Thoracic aorta (tissue), 2 donors: ENCODE measurements at regions not wholly inside any gene's neighbourhood (a gene's known extent, or its start where the extent isn't known, plus 50 kb on each side); places are given as distances from the start of the nearest gene placed in this dataset.

Source experiments
- ATAC-seq: fragments of 150-250 bp; one replicate; pipeline ENCODE4 v1.8.0; 2017; ENCODE audit warnings: low read depth; ENCODE audit not compliant: insufficient number of reproducible peaks, low FRiP score
- DNase-seq: peaks from one replicate; pipeline ENCODE4 v3.0.0-alpha.2; 2020; ENCODE audit warnings: low spot score
- H3K27ac ChIP-seq, 2 donors: fragments of 200-600 bp; sonication (generic); 1 replicate in 1 of 2; 2 replicates in 1 of 2; pipeline ENCODE4 v1.5.1; 2016; ENCODE audit warnings: mild to moderate bottlenecking in 2 of 2, moderate library complexity in 2 of 2
- H3K27me3 ChIP-seq: fragments of 200-600 bp; sonication (generic); replicated peaks from 2 replicates; pipeline ENCODE4 v1.6.0; 2016; ENCODE audit warnings: mild to moderate bottlenecking; ENCODE audit not compliant: insufficient read depth
- H3K36me3 ChIP-seq: fragments of 200-600 bp; sonication (generic); one replicate; pipeline ENCODE4 v1.5.1; 2016
- H3K4me1 ChIP-seq, 2 donors: fragments of 200-600 bp; sonication (generic); 1 replicate in 1 of 2; 2 replicates in 1 of 2; pipeline versions ENCODE4 v1.5.1 to v1.6.0; 2016; ENCODE audit warnings: low read depth in 2 of 2, mild to moderate bottlenecking in 1 of 2; ENCODE audit not compliant: control insufficient read depth in 1 of 2
- H3K4me3 ChIP-seq: fragments of 200-600 bp; sonication (generic); 2 replicates; pipeline ENCODE4 v1.5.1; 2016; ENCODE audit warnings: mild to moderate bottlenecking
- H3K9me3 ChIP-seq: fragments of 200-600 bp; sonication (generic); 2 replicates; pipeline ENCODE4 v1.5.1; 2016
- TF ChIP-seq, protein P1 (sequence below): fragments of 200-600 bp; sonication (generic); IDR thresholded peaks from one replicate; pipeline ENCODE4 v1.5.1; 2019; ENCODE audit warnings: antibody characterized with exemption

DNA sequence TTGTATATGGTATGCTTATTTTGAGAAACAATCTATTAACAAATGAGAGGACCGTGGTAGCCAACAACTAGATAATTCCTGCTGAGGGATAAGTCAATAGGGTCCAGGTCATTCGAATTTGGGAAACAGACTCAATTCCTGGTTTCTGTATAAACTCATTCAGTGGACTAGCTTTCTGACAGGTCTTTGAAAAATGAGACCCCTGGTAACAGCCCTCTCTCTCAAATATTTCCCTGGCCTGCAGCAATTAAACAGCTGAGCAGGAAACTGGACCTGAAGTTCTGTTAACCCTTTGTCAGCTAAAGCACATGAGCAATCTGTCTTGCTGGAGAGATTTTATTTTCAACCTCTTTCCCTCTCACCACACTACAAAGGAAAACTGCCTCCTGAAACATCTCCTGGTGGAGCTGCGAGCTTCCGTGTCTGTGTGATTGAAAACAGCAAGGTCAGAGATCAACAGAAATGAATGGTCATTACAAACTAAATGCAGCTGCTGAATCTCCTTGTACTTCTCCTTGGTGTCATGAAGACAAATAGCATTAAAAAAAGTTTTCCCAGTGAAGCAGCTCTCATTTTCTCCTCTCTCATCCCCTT lies 70.3 kb upstream of the CCDC85A start:
- Histone ChIP-seq H3K9me3 (no peaks in the 10 kb centered on the region), H3K27ac (no peak overlapping the region), H3K4me1 (no peaks in the 10 kb centered on the region), H3K4me3 (no peak overlapping the region), H3K27me3 (no peaks in the 10 kb centered on the region), H3K36me3 (no peaks in the 10 kb centered on the region)
- ATAC-seq (no peak), DNase-seq (no peak)
- TF ChIP-seq, protein P1, sequence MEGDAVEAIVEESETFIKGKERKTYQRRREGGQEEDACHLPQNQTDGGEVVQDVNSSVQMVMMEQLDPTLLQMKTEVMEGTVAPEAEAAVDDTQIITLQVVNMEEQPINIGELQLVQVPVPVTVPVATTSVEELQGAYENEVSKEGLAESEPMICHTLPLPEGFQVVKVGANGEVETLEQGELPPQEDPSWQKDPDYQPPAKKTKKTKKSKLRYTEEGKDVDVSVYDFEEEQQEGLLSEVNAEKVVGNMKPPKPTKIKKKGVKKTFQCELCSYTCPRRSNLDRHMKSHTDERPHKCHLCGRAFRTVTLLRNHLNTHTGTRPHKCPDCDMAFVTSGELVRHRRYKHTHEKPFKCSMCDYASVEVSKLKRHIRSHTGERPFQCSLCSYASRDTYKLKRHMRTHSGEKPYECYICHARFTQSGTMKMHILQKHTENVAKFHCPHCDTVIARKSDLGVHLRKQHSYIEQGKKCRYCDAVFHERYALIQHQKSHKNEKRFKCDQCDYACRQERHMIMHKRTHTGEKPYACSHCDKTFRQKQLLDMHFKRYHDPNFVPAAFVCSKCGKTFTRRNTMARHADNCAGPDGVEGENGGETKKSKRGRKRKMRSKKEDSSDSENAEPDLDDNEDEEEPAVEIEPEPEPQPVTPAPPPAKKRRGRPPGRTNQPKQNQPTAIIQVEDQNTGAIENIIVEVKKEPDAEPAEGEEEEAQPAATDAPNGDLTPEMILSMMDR = no peak

DNA sequence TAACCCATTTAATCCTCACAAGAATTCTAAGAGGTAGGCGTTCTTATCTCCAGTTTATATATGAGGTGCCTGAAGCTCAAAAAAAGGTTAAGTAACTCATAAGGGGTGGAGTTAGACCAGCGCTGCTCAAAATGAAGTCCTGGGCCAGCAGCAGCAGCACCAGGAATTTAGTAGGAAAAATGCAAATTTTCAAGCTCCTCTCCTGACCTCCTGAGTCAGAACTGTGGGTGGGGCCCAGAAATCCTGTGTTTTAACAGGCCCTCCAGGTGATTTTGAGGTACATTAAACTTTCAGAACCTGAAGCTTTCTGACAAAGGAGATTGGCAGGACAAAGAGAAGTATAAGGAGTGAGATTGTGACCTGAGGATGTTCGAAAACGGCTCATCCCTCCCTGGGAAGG lies 66.0 kb upstream of the CCDC85A start:
- no peak overlapping the region for H3K27ac ChIP-seq
- DNase-seq = no peak
- no peaks in the 10 kb centered on the region for H3K36me3 ChIP-seq
- TF ChIP-seq, protein P1 = no peak
- no peaks in the 10 kb centered on the region for H3K9me3 ChIP-seq
- H3K4me3 ChIP-seq = no peak overlapping the region
- no peak for ATAC-seq
- no peaks in the 10 kb centered on the region for H3K4me1 ChIP-seq
- no peaks in the 10 kb centered on the region for H3K27me3 ChIP-seq

DNA sequence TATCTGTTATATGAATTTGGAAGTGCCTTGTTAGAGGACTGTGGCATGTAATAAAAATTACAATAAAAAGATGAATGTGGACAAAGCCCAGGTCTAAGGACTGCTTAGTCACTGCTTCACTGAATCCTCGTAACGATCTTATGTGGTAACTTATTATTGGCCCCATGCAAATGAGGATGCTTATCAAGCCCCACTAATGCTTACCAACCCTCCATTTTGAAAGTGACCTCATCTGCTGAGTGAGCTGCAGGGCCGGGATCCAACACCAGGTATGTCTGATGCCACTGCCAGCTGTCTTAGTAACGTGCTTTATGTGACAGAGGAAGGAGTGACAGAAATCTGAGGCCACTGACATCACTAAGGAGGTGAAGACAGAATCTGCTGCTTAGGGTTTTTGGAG lies 65.3 kb upstream of the CCDC85A start:
- no peaks in the 10 kb centered on the region for H3K4me1 ChIP-seq
- no peaks in the 10 kb centered on the region for H3K9me3 ChIP-seq
- no peak overlapping the region for H3K4me3 ChIP-seq
- DNase-seq (no peak), ATAC-seq (no peak)
- H3K27ac ChIP-seq = no peak overlapping the region
- H3K36me3 ChIP-seq = no peaks in the 10 kb centered on the region
- TF ChIP-seq, protein P1 = no peak
- H3K27me3 ChIP-seq = no peaks in the 10 kb centered on the region

DNA sequence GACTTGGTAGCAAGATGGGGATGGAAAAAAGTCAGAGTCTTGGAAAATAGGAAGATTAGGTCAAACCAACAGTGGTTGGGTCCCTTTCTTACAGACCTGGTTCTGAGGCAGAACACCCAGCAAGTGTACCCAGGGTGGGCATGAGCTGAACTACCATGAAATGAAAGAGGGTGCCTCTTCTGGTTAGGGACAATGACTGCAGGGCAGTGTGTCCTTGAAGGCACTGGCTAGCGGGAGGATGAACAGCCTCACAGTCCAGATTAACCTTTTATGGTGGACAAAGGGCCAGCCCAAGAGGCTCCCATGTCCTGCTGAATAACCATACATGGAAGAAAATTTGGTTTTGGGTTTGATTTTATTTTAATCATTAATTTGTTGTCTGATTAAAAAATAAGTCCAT lies 61.8 kb upstream of the CCDC85A start:
- H3K4me3 ChIP-seq = no peak overlapping the region
- ATAC-seq (no peak), DNase-seq (no peak)
- no peaks in the 10 kb centered on the region for H3K36me3 ChIP-seq
- no peaks in the 10 kb centered on the region for H3K27me3 ChIP-seq
- no peaks in the 10 kb centered on the region for H3K9me3 ChIP-seq
- H3K4me1 ChIP-seq = no peaks in the 10 kb centered on the region
- H3K27ac ChIP-seq = no peak overlapping the region
- TF ChIP-seq, protein P1 = no peak

DNA sequence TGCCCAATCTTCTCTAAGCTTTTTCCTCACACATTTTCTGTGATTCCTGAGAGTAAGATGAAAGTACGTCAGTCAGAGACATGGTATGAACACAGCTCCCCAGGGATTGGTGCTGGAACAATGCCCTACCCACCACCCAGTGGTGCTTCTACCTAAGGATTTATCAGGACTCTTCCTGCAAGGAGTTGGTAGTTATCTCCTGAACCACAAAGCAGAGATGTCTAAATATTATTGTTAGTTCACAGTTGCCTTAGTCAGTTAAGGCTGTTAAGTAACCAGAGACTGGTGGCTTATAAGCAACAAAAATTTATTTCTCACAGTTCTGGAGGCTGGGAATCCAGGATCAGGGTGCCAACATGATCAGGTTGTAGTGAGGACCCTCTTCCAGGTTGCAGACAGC lies 60.3 kb upstream of the CCDC85A start:
- Histone ChIP-seq H3K4me3 (no peak overlapping the region), H3K27ac (no peak overlapping the region), H3K4me1 (no peaks in the 10 kb centered on the region), H3K36me3 (no peaks in the 10 kb centered on the region), H3K27me3 (no peaks in the 10 kb centered on the region), H3K9me3 (no peaks in the 10 kb centered on the region)
- DNase-seq (no peak), ATAC-seq (no peak)
- TF ChIP-seq, protein P1 = no peak
